Keratinocyte (primary cell): ENCODE measurements at regions not wholly inside any gene's neighbourhood (a gene's known extent, or its start where the extent isn't known, plus 50 kb on each side); places are given as distances from the start of the nearest gene placed in this dataset.

Experiments
- DNase-seq: peaks from one replicate; pipeline ENCODE4 v3.0.0-alpha.2; 2011; ENCODE audit warnings: low read depth, missing footprints, low spot score
- FAIRE-seq: peaks from 2 replicates; lab custom pipeline; 2011; peaks lifted over from hg19 to GRCh38; lab: Jason Lieb, UNC
- H2AFZ ChIP-seq: 2 replicates; pipeline ENCODE4 v1.6.0; 2012; ENCODE audit warnings: low read length, control low read depth, inconsistent platforms; ENCODE audit not compliant: control insufficient read depth
- H3K27ac ChIP-seq: 2 replicates; pipeline ENCODE4 v1.5.1; 2011; ENCODE audit warnings: low read length; ENCODE audit not compliant: control insufficient read depth, insufficient read depth
- H3K27me3 ChIP-seq: 3 replicates; pipeline ENCODE4 v1.6.0; 2011; ENCODE audit warnings: low read length; ENCODE audit not compliant: control insufficient read depth, insufficient read depth; ENCODE audit errors: extremely low read depth
- H3K36me3 ChIP-seq, 2 experiments: 2 replicates in 1 of 2; 3 replicates in 1 of 2; pipeline ENCODE4 v1.5.1; 2011; ENCODE audit warnings: low read length in 2 of 2, mild to moderate bottlenecking in 1 of 2; ENCODE audit not compliant: control insufficient read depth in 2 of 2, insufficient read depth in 2 of 2; ENCODE audit errors: extremely low read depth in 1 of 2
- H3K4me1 ChIP-seq: 3 replicates; pipeline ENCODE4 v1.5.1; 2011; ENCODE audit warnings: low read length; ENCODE audit not compliant: control insufficient read depth, insufficient read depth; ENCODE audit errors: extremely low read depth
- H3K4me2 ChIP-seq: 3 replicates; pipeline ENCODE4 v1.6.0; 2011; ENCODE audit warnings: low read depth, low read length; ENCODE audit not compliant: control insufficient read depth, insufficient read depth; ENCODE audit errors: extremely low read depth
- H3K4me3 ChIP-seq, 3 experiments: fragments of 200-600 bp in 1 of 3; sonication (generic) in 1 of 3; 2 replicates in 2 of 3; 3 replicates in 1 of 3; pipeline ENCODE4 v1.5.1; 2011 to 2016; ENCODE audit warnings: low read length in 3 of 3, mild to moderate bottlenecking in 3 of 3, control low read depth in 2 of 3, inconsistent platforms in 1 of 3, low read depth in 1 of 3, mixed read lengths in 1 of 3, mixed run types in 1 of 3, moderate library complexity in 1 of 3; ENCODE audit not compliant: control insufficient read depth in 2 of 3, insufficient read depth in 2 of 3; ENCODE audit errors: extremely low read depth in 1 of 3
- H3K79me2 ChIP-seq: 2 replicates; pipeline ENCODE4 v1.6.0; 2012; ENCODE audit warnings: low read length; ENCODE audit not compliant: control insufficient read depth, insufficient read depth
- H3K9ac ChIP-seq: 3 replicates; pipeline ENCODE4 v1.6.0; 2011; ENCODE audit warnings: low read length; ENCODE audit not compliant: control insufficient read depth, insufficient read depth; ENCODE audit errors: extremely low read depth
- H3K9me1 ChIP-seq: 3 replicates; pipeline ENCODE4 v1.6.0; 2011; ENCODE audit warnings: low read length; ENCODE audit not compliant: control insufficient read depth, insufficient read depth; ENCODE audit errors: extremely low read depth
- H3K9me3 ChIP-seq: 2 replicates; pipeline ENCODE4 v1.5.1; 2012; ENCODE audit warnings: low read depth, low read length; ENCODE audit not compliant: control insufficient read depth
- H4K20me1 ChIP-seq: 3 replicates; pipeline ENCODE4 v1.6.0; 2011; ENCODE audit warnings: low read length; ENCODE audit not compliant: control insufficient read depth, insufficient read depth; ENCODE audit errors: extremely low read depth
- CTCF ChIP-seq, 3 experiments: IDR thresholded peaks in 1 of 3; conservative IDR thresholded peaks in 1 of 3; optimal IDR thresholded peaks in 1 of 3; 2 replicates in 2 of 3; 3 replicates in 1 of 3; pipeline versions ENCODE3 to v1.5.1; 2011; ENCODE audit warnings: low read length in 3 of 3, mild to moderate bottlenecking in 3 of 3, moderate library complexity in 2 of 3, control low read depth in 1 of 3, inconsistent platforms in 1 of 3; ENCODE audit not compliant: insufficient read depth in 2 of 3; ENCODE audit errors: extremely low read depth in 1 of 3
- EZH2 ChIP-seq: IDR thresholded peaks from one replicate; pipeline ENCODE4 v1.6.1; 2012; ENCODE audit warnings: inconsistent platforms, mild to moderate bottlenecking, low read length, moderate library complexity
- dilution Hi-C: fragments of 300-500 bp; cut with MboI; formaldehyde crosslinking; loops from one replicate; pipeline ENCODE4 v1.7.0; 2020; ENCODE audit warnings: low sequenced_read_pairs; ENCODE audit not compliant: extremely low pct_ligation_motif_present

GRCh38 chr3:164818318-164818717 is 260.0 kb downstream of the SI start:
- no peak for DNase-seq
- Histone ChIP-seq H3K9me1 (no peaks in the 10 kb centered on the region), H3K4me3 (no peak overlapping the region), H2AFZ (no peak overlapping the region), H3K4me2 (no peak overlapping the region), H3K9me3 (no peaks in the 10 kb centered on the region), H4K20me1 (no peaks in the 10 kb centered on the region), H3K27ac (no peak overlapping the region), H3K4me1 (no peaks in the 10 kb centered on the region), H3K9ac (no peak overlapping the region), H3K27me3 (no peaks in the 10 kb centered on the region), H3K36me3 (no peaks in the 10 kb centered on the region), H3K79me2 (no peaks in the 10 kb centered on the region)
- no peak for TF ChIP-seq CTCF (optimal IDR thresholded peaks at IDR 0.05 in 1 of 3, IDR thresholded peaks at IDR 0.05 in 1 of 3, conservative IDR thresholded peaks at IDR 0.05 in 1 of 3; ENCODE audit: extremely low read depth in 1 of 3, insufficient read depth in 2 of 3, low read length in 3 of 3)
- TF ChIP-seq EZH2: no peak
- dilution Hi-C loops: no loop called here
- FAIRE-seq: no peak

GRCh38 chr3:164814106-164814505 is 264.2 kb downstream of the SI start:
- dilution Hi-C loops: no loop called here
- Histone ChIP-seq H3K9me3 (no peaks in the 10 kb centered on the region), H3K27me3 (no peaks in the 10 kb centered on the region), H2AFZ (no peak overlapping the region), H3K9me1 (no peaks in the 10 kb centered on the region), H3K9ac (no peak overlapping the region), H3K36me3 (no peaks in the 10 kb centered on the region), H3K27ac (no peak overlapping the region), H3K4me1 (no peaks in the 10 kb centered on the region), H3K79me2 (no peaks in the 10 kb centered on the region), H3K4me2 (no peak overlapping the region), H3K4me3 (no peak overlapping the region), H4K20me1 (no peaks in the 10 kb centered on the region)
- no peak for TF ChIP-seq CTCF (optimal IDR thresholded peaks at IDR 0.05 in 1 of 3, IDR thresholded peaks at IDR 0.05 in 1 of 3, conservative IDR thresholded peaks at IDR 0.05 in 1 of 3; ENCODE audit: extremely low read depth in 1 of 3, insufficient read depth in 2 of 3, low read length in 3 of 3)
- TF ChIP-seq EZH2: no peak
- no peak for FAIRE-seq
- no peak for DNase-seq
